Activated CD4-positive, alpha-beta T cell treated with anti-CD3 and anti-CD28 coated beads, Interleukin-2, amount 50 U/mL, for 24 hours (primary cell): ENCODE measurements at regions not wholly inside any gene's neighbourhood (a gene's known extent, or its start where the extent isn't known, plus 50 kb on each side); places are given as distances from the start of the nearest gene placed in this dataset.

Experiments used
- DNase-seq, 2 donors: peaks; one replicate each; pipeline ENCODE4 v3.0.0-alpha.2; 2020; ENCODE audit warnings: low read depth in 1 of 2, low spot score in 1 of 2

GRCh38 chr5:145393426-145393825 is 441.7 kb downstream of the PRELID2 start:
- DNase-seq: no peak

- DNase-seq: no peak
Measured at GRCh38 chr5:145389047-145389446, 446.1 kb downstream of the PRELID2 start.

GRCh38 chr5:145385276-145385675 is 449.9 kb downstream of the PRELID2 start:
- no peak for DNase-seq

- DNase-seq: no peak
Measured at GRCh38 chr5:145378226-145378625, 456.9 kb downstream of the PRELID2 start.

- no peak for DNase-seq
Measured at GRCh38 chr5:145375521-145375920, 459.6 kb downstream of the PRELID2 start.

- DNase-seq: no peak
Measured at GRCh38 chr5:145365464-145365863, 469.7 kb downstream of the PRELID2 start.

GRCh38 chr5:145362266-145362665 is 472.9 kb downstream of the PRELID2 start:
- DNase-seq: no peak

GRCh38 chr5:145360936-145361335 is 474.2 kb downstream of the PRELID2 start:
- DNase-seq: no peak

GRCh38 chr5:145350513-145350912 is 484.6 kb downstream of the PRELID2 start:
- DNase-seq: no peak

- DNase-seq: no peak
Measured at GRCh38 chr5:145347026-145347616, 488.0 kb downstream of the PRELID2 start.

GRCh38 chr5:145345511-145346287 is 489.4 kb downstream of the PRELID2 start:
- DNase-seq: no peak

GRCh38 chr5:145341842-145342241 is 493.3 kb downstream of the PRELID2 start:
- no peak for DNase-seq

- no peak for DNase-seq
Measured at GRCh38 chr5:145340099-145340498, 495.0 kb downstream of the PRELID2 start.

GRCh38 chr5:145324767-145325479 is 510.2 kb downstream of the PRELID2 start:
- no peak for DNase-seq

- DNase-seq: no peak
Measured at GRCh38 chr5:145324101-145324500, 511.0 kb downstream of the PRELID2 start.

GRCh38 chr5:145316282-145316681 is 518.9 kb downstream of the PRELID2 start:
- no peak for DNase-seq

GRCh38 chr5:145307866-145308382 is 527.2 kb downstream of the PRELID2 start:
- DNase-seq: no peak

GRCh38 chr5:145295236-145295835 is 539.8 kb downstream of the PRELID2 start:
- no peak for DNase-seq

GRCh38 chr5:145294331-145294730 is 540.8 kb downstream of the PRELID2 start:
- DNase-seq: no peak

- DNase-seq: no peak
Measured at GRCh38 chr5:145293716-145294115, 541.4 kb downstream of the PRELID2 start.

GRCh38 chr5:145292278-145292677 is 542.9 kb downstream of the PRELID2 start:
- no peak for DNase-seq
